Esophagus squamous epithelium (tissue), 4 donors: ENCODE measurements at regions not wholly inside any gene's neighbourhood (a gene's known extent, or its start where the extent isn't known, plus 50 kb on each side); places are given as distances from the start of the nearest gene placed in this dataset.

Experiments
- POLR2A ChIP-seq, 4 donors: fragments of 450-650 bp; IDR thresholded peaks; one replicate each; pipeline ENCODE4 v1.6.1; 2017; ENCODE audit warnings: antibody characterized with exemption in 4 of 4, mild to moderate bottlenecking in 4 of 4, moderate library complexity in 3 of 4
- TF ChIP-seq, protein P1 (sequence below), 6 experiments: fragments of 450-650 bp in 4 of 6; fragments of 200-600 bp in 2 of 6; sonication (generic) in 2 of 6; IDR thresholded peaks; one replicate each; pipeline ENCODE4 v1.5.1; 2016 to 2019; ENCODE audit warnings: antibody characterized with exemption in 6 of 6, mild to moderate bottlenecking in 4 of 6, moderate library complexity in 4 of 6

DNA sequence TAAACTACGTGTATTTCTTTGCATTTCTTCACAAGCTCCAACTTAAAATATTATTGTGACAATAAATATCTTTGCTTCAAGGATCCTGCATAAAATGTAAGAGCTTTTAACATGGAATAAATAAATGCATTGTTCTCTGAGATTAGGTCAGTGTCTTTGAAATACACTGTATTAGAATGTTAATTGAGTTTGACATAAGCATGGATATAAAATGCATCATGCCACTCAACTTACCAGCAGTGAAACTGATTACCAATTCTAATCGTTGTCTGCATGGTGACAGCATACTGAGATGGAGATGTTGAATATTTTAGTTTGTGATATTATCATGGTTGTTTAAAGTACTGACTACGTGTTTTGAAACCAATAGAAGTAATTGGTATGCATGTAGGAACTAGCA, 555.3 kb upstream of the ZNF608 start:
- TF ChIP-seq, protein P1, sequence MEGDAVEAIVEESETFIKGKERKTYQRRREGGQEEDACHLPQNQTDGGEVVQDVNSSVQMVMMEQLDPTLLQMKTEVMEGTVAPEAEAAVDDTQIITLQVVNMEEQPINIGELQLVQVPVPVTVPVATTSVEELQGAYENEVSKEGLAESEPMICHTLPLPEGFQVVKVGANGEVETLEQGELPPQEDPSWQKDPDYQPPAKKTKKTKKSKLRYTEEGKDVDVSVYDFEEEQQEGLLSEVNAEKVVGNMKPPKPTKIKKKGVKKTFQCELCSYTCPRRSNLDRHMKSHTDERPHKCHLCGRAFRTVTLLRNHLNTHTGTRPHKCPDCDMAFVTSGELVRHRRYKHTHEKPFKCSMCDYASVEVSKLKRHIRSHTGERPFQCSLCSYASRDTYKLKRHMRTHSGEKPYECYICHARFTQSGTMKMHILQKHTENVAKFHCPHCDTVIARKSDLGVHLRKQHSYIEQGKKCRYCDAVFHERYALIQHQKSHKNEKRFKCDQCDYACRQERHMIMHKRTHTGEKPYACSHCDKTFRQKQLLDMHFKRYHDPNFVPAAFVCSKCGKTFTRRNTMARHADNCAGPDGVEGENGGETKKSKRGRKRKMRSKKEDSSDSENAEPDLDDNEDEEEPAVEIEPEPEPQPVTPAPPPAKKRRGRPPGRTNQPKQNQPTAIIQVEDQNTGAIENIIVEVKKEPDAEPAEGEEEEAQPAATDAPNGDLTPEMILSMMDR (IDR thresholded peaks at IDR 0.05) = no peak
- TF ChIP-seq POLR2A (IDR thresholded peaks at IDR 0.05) = no peak
